DND-41 (cell line): ENCODE measurements at regions not wholly inside any gene's neighbourhood (a gene's known extent, or its start where the extent isn't known, plus 50 kb on each side); places are given as distances from the start of the nearest gene placed in this dataset.

Experiments used
- EZH2 ChIP-seq: IDR thresholded peaks from 3 replicates; pipeline ENCODE4 v1.6.1; 2012; ENCODE audit warnings: borderline replicate concordance, low read depth, mild to moderate bottlenecking, moderate library complexity, low read length, inconsistent platforms; ENCODE audit not compliant: severe bottlenecking
- TF ChIP-seq, protein P1 (sequence below): IDR thresholded peaks from 2 replicates; pipeline ENCODE4 v1.5.1; 2012; ENCODE audit warnings: borderline replicate concordance, low read length, moderate library complexity, mild to moderate bottlenecking; ENCODE audit not compliant: poor library complexity, severe bottlenecking; ENCODE audit errors: extremely low read depth

DNA sequence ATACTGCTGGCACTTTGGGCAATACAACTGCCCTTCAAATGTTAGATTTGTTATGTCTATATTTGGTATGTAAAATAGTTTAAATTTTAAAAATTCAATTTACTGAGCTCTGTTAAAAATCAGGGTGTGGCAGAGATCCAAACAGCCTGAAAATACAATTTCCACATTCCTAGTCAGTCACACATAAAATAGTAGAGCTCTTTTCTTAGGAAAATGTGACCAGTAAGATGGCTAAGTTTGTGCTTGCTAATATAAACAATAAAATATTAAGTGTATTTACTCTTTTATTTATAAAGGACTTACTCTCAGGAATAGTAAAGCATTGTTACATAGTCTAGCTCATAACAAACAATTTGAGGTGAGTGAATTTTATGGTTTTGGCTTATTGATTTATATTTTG is 200.2 kb downstream of the DKK2 start:
- no peak for TF ChIP-seq EZH2
- TF ChIP-seq, protein P1, sequence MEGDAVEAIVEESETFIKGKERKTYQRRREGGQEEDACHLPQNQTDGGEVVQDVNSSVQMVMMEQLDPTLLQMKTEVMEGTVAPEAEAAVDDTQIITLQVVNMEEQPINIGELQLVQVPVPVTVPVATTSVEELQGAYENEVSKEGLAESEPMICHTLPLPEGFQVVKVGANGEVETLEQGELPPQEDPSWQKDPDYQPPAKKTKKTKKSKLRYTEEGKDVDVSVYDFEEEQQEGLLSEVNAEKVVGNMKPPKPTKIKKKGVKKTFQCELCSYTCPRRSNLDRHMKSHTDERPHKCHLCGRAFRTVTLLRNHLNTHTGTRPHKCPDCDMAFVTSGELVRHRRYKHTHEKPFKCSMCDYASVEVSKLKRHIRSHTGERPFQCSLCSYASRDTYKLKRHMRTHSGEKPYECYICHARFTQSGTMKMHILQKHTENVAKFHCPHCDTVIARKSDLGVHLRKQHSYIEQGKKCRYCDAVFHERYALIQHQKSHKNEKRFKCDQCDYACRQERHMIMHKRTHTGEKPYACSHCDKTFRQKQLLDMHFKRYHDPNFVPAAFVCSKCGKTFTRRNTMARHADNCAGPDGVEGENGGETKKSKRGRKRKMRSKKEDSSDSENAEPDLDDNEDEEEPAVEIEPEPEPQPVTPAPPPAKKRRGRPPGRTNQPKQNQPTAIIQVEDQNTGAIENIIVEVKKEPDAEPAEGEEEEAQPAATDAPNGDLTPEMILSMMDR, result no peak
